HG03039 (cell line): ENCODE measurements at regions not wholly inside any gene's neighbourhood (a gene's known extent, or its start where the extent isn't known, plus 50 kb on each side); places are given as distances from the start of the nearest gene placed in this dataset.
"Not testable (repeated sequence)": the region's sequence is repeated elsewhere in the genome, so short reads cannot be mapped to it uniquely, and the experiment has no call there.

Experiments
- ATAC-seq: cut with Tn5 transposase; IDR thresholded peaks from one replicate; pipeline ENCODE4 v1.9.1; 2021; ENCODE audit warnings: mild to moderate bottlenecking, moderate library complexity; ENCODE audit not compliant: unreplicated experiment

- no peak for ATAC-seq
Measured at GRCh38 chr5:113719549-113719948, 206.1 kb downstream of the YTHDC2 start.

- no peak for ATAC-seq
Measured at GRCh38 chr5:113721171-113721570, 207.7 kb downstream of the YTHDC2 start.

GRCh38 chr5:113723021-113723420 is 209.5 kb downstream of the YTHDC2 start:
- ATAC-seq = no peak

GRCh38 chr5:113735751-113736150 is 222.3 kb downstream of the YTHDC2 start:
- no peak for ATAC-seq

- no peak for ATAC-seq
Measured at GRCh38 chr5:113742176-113742575, 228.7 kb downstream of the YTHDC2 start.

GRCh38 chr5:113742639-113743038 is 229.1 kb downstream of the YTHDC2 start:
- ATAC-seq = no peak

GRCh38 chr5:113748403-113748802 is 234.9 kb downstream of the YTHDC2 start:
- ATAC-seq = no peak

- no peak for ATAC-seq
Measured at GRCh38 chr5:113749334-113749733, 235.8 kb downstream of the YTHDC2 start.

- not testable (repeated sequence) for ATAC-seq
Measured at GRCh38 chr5:113753182-113753581, 239.7 kb downstream of the YTHDC2 start.

GRCh38 chr5:113755516-113755915 is 242.0 kb downstream of the YTHDC2 start:
- no peak for ATAC-seq

- no peak for ATAC-seq
Measured at GRCh38 chr5:113757508-113757907, 244.0 kb downstream of the YTHDC2 start.

GRCh38 chr5:113759505-113759904 is 246.0 kb downstream of the YTHDC2 start:
- no peak for ATAC-seq

- ATAC-seq = no peak
Measured at GRCh38 chr5:113760486-113760885, 247.0 kb downstream of the YTHDC2 start.

- ATAC-seq = no peak
Measured at GRCh38 chr5:113761594-113761993, 248.1 kb downstream of the YTHDC2 start.

- no peak for ATAC-seq
Measured at GRCh38 chr5:113764382-113764781, 250.9 kb downstream of the YTHDC2 start.

- not testable (repeated sequence) for ATAC-seq
Measured at GRCh38 chr5:113766827-113767226, 253.3 kb downstream of the YTHDC2 start.

GRCh38 chr5:113770648-113771047 is 257.2 kb downstream of the YTHDC2 start:
- ATAC-seq = no peak

- no peak for ATAC-seq
Measured at GRCh38 chr5:113771483-113771882, 258.0 kb downstream of the YTHDC2 start.

GRCh38 chr5:113776168-113776567 is 262.7 kb downstream of the YTHDC2 start:
- no peak for ATAC-seq

GRCh38 chr5:113776832-113777525 is 263.5 kb downstream of the YTHDC2 start:
- ATAC-seq = no peak

- ATAC-seq = no peak
Measured at GRCh38 chr5:113778147-113778546, 264.7 kb downstream of the YTHDC2 start.

GRCh38 chr5:113788141-113788655 is 274.7 kb downstream of the YTHDC2 start:
- no peak for ATAC-seq

- no peak for ATAC-seq
Measured at GRCh38 chr5:113789769-113790168, 276.3 kb downstream of the YTHDC2 start.
